WTC11 (cell line): ENCODE measurements at regions not wholly inside any gene's neighbourhood (a gene's known extent, or its start where the extent isn't known, plus 50 kb on each side); places are given as distances from the start of the nearest gene placed in this dataset.

Experiments
- ATAC-seq: fragments of 200-7000 bp; cut with Tn5 transposase; 2 replicates; pipeline ENCODE4 v1.10.0; 2021; ENCODE audit warnings: mild to moderate bottlenecking, moderate library complexity
- CTCF ChIA-PET: fragments of 300-600 bp; sonication (Branson Sonifier 250); formaldehyde crosslinking; loops from one replicate; lab custom pipeline; 2021; ENCODE audit warnings: antibody characterized with exemption; lab: Charles Lee
- POLR2A ChIA-PET: fragments of 350-600 bp; sonication (Branson Sonifier 250); formaldehyde crosslinking; loops from one replicate; lab custom pipeline; 2021; ENCODE audit warnings: antibody characterized with exemption; lab: Charles Lee
- DNase-seq: peaks from one replicate; pipeline ENCODE4 v3.0.0; 2021; ENCODE audit warnings: low spot score
- H3K27ac Mint-ChIP-seq: 2 replicates; pipeline ENCODE4 v1.8.0; 2021; ENCODE audit warnings: mixed read lengths
- H3K27me3 Mint-ChIP-seq: 2 replicates; pipeline ENCODE4 v1.8.0; 2021; ENCODE audit warnings: low read depth, mild to moderate bottlenecking, moderate library complexity, mixed read lengths
- H3K36me3 Mint-ChIP-seq: 2 replicates; pipeline ENCODE4 v1.8.0; 2021; ENCODE audit warnings: mixed read lengths
- H3K4me1 Mint-ChIP-seq: 2 replicates; pipeline ENCODE4 v1.8.0; 2022; ENCODE audit warnings: mixed read lengths
- H3K4me3 Mint-ChIP-seq: 2 replicates; pipeline ENCODE4 v1.8.0; 2021; ENCODE audit warnings: mild to moderate bottlenecking, moderate library complexity, mixed read lengths
- H3K9me3 Mint-ChIP-seq: 2 replicates; pipeline ENCODE4 v1.8.0; 2021; ENCODE audit warnings: mixed read lengths
- ATF1 ChIP-seq: sonication (generic); formaldehyde crosslinking; IDR thresholded peaks from 2 replicates; pipeline ENCODE4 v1.8.1; 2023; ENCODE audit warnings: mild to moderate bottlenecking, moderate library complexity, missing genetic modification reagents
- ATF6 ChIP-seq: sonication (generic); formaldehyde crosslinking; IDR thresholded peaks from 2 replicates; pipeline ENCODE4 v1.8.1; 2023; ENCODE audit warnings: mild to moderate bottlenecking, missing genetic modification reagents
- CDX4 ChIP-seq: fragments of 250-450 bp; sonication (Bioruptor Pico); IDR thresholded peaks from 2 replicates; pipeline ENCODE4 v1.9.0; 2021; ENCODE audit warnings: moderate library complexity, mild to moderate bottlenecking, inconsistent platforms, borderline replicate concordance
- FOXK1 ChIP-seq: sonication (generic); formaldehyde crosslinking; IDR thresholded peaks from 2 replicates; pipeline ENCODE4 v1.8.0; 2022; ENCODE audit warnings: mild to moderate bottlenecking, moderate library complexity, missing genetic modification reagents
- NFATC4 ChIP-seq: fragments of 250-450 bp; sonication (Bioruptor Pico); IDR thresholded peaks from 2 replicates; pipeline ENCODE4 v1.9.0; 2021; ENCODE audit warnings: mild to moderate bottlenecking
- NR3C1 ChIP-seq: sonication (generic); formaldehyde crosslinking; conservative IDR thresholded peaks from 2 replicates; pipeline ENCODE4 v1.8.1; 2023; ENCODE audit warnings: low read depth, mild to moderate bottlenecking, missing genetic modification reagents
- OVOL2 ChIP-seq: fragments of 250-450 bp; sonication (Bioruptor Pico); IDR thresholded peaks from 2 replicates; pipeline ENCODE4 v1.9.0; 2021; ENCODE audit warnings: mild to moderate bottlenecking, borderline replicate concordance
- TEAD4 ChIP-seq: sonication (generic); formaldehyde crosslinking; IDR thresholded peaks from 2 replicates; pipeline ENCODE4 v1.8.0; 2022; ENCODE audit warnings: mild to moderate bottlenecking, missing genetic modification reagents
- ZBTB43 ChIP-seq: sonication (generic); formaldehyde crosslinking; IDR thresholded peaks from 2 replicates; pipeline ENCODE4 v1.8.1; 2023; ENCODE audit warnings: mild to moderate bottlenecking, missing genetic modification reagents
- ZNF281 ChIP-seq: sonication (generic); formaldehyde crosslinking; IDR thresholded peaks from 2 replicates; pipeline ENCODE4 v1.8.0; 2023; ENCODE audit warnings: mild to moderate bottlenecking, missing genetic modification reagents
- ZNF317 ChIP-seq: sonication (generic); formaldehyde crosslinking; IDR thresholded peaks from 2 replicates; pipeline ENCODE4 v1.8.1; 2023; ENCODE audit warnings: low read depth, mild to moderate bottlenecking, moderate library complexity, missing genetic modification reagents, borderline replicate concordance
- TF ChIP-seq, protein P1 (sequence below): fragments of 250-450 bp; sonication (Bioruptor Pico); IDR thresholded peaks from 2 replicates; pipeline ENCODE4 v1.8.0; 2021; ENCODE audit warnings: mild to moderate bottlenecking
- TF ChIP-seq, protein P2 (sequence below): sonication (generic); formaldehyde crosslinking; IDR thresholded peaks from 2 replicates; pipeline ENCODE4 v1.8.0; 2022; ENCODE audit warnings: mild to moderate bottlenecking, missing genetic modification reagents
- TF ChIP-seq, protein P3 (sequence below): sonication (generic); formaldehyde crosslinking; IDR thresholded peaks from 2 replicates; pipeline ENCODE4 v1.8.1; 2023; ENCODE audit warnings: mild to moderate bottlenecking, moderate library complexity, missing genetic modification reagents
- TF ChIP-seq, protein P4 (sequence below): sonication (generic); formaldehyde crosslinking; IDR thresholded peaks from 2 replicates; pipeline ENCODE4 v1.8.0; 2022; ENCODE audit warnings: mild to moderate bottlenecking, missing genetic modification reagents
- TF ChIP-seq, protein P5 (sequence below): sonication (generic); formaldehyde crosslinking; conservative IDR thresholded peaks from 2 replicates; pipeline ENCODE4 v1.8.1; 2023; ENCODE audit warnings: mild to moderate bottlenecking, low read depth, missing genetic modification reagents, moderate library complexity

GRCh38 chr4:111388561-111388960 is 756.7 kb upstream of the FAM241A start (continued):
- TF ChIP-seq ZNF281: no peak
- TF ChIP-seq ZBTB43 (CRISPR knock-in tag): no peak
- TF ChIP-seq ATF1: no peak
- TF ChIP-seq ATF6 (CRISPR knock-in tag): no peak
- no peak for TF ChIP-seq CDX4 (CRISPR knock-in tag)
- no peak for TF ChIP-seq NFATC4
- TF ChIP-seq, all 79 proteins: peak for 0

DNA sequence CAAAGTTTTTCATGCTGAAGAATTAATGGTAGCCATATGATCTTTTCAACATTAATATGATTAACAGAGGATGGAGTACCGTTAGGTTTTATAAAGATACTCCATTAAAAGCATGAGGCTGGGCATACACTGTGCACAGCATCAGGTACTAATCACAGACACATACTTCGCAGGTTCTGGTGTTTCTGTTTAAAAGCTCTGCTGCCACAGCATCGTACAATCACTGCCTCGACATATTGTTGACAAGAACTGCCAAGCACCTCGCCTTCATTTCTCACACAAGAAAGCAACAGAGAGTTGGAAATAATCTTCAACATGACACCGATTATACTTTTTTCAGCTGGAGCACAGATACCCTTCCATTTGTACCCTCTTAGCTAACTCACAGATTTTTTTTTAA is 753.4 kb upstream of the FAM241A start:
- no peak overlapping the region for H3K4me3 Mint-ChIP-seq
- no peaks in the 10 kb centered on the region for H3K36me3 Mint-ChIP-seq
- ChIA-PET CTCF (no interaction called here), POLR2A (no interaction called here)
- H3K27ac Mint-ChIP-seq: no peak overlapping the region
- ATAC-seq: no peak
- no peaks in the 10 kb centered on the region for H3K27me3 Mint-ChIP-seq
- peaks cover 9% of the 10 kb centered on the region for H3K9me3 Mint-ChIP-seq
- H3K4me1 Mint-ChIP-seq: no peaks in the 10 kb centered on the region
- DNase-seq: no peak
- TF ChIP-seq, protein P1, sequence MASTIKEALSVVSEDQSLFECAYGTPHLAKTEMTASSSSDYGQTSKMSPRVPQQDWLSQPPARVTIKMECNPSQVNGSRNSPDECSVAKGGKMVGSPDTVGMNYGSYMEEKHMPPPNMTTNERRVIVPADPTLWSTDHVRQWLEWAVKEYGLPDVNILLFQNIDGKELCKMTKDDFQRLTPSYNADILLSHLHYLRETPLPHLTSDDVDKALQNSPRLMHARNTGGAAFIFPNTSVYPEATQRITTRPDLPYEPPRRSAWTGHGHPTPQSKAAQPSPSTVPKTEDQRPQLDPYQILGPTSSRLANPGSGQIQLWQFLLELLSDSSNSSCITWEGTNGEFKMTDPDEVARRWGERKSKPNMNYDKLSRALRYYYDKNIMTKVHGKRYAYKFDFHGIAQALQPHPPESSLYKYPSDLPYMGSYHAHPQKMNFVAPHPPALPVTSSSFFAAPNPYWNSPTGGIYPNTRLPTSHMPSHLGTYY (CRISPR knock-in tag): no peak
- TF ChIP-seq, protein P2, sequence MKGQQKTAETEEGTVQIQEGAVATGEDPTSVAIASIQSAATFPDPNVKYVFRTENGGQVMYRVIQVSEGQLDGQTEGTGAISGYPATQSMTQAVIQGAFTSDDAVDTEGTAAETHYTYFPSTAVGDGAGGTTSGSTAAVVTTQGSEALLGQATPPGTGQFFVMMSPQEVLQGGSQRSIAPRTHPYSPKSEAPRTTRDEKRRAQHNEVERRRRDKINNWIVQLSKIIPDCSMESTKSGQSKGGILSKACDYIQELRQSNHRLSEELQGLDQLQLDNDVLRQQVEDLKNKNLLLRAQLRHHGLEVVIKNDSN (CRISPR knock-in tag): no peak
- TF ChIP-seq TEAD4: no peak
- TF ChIP-seq OVOL2: no peak
- TF ChIP-seq NR3C1 (CRISPR knock-in tag): no peak
- TF ChIP-seq, protein P3, sequence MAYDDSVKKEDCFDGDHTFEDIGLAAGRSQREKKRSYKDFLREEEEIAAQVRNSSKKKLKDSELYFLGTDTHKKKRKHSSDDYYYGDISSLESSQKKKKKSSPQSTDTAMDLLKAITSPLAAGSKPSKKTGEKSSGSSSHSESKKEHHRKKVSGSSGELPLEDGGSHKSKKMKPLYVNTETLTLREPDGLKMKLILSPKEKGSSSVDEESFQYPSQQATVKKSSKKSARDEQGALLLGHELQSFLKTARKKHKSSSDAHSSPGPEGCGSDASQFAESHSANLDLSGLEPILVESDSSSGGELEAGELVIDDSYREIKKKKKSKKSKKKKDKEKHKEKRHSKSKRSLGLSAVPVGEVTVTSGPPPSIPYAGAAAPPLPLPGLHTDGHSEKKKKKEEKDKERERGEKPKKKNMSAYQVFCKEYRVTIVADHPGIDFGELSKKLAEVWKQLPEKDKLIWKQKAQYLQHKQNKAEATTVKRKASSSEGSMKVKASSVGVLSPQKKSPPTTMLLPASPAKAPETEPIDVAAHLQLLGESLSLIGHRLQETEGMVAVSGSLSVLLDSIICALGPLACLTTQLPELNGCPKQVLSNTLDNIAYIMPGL (CRISPR knock-in tag): no peak
- TF ChIP-seq ZNF281: no peak
- TF ChIP-seq, protein P4, sequence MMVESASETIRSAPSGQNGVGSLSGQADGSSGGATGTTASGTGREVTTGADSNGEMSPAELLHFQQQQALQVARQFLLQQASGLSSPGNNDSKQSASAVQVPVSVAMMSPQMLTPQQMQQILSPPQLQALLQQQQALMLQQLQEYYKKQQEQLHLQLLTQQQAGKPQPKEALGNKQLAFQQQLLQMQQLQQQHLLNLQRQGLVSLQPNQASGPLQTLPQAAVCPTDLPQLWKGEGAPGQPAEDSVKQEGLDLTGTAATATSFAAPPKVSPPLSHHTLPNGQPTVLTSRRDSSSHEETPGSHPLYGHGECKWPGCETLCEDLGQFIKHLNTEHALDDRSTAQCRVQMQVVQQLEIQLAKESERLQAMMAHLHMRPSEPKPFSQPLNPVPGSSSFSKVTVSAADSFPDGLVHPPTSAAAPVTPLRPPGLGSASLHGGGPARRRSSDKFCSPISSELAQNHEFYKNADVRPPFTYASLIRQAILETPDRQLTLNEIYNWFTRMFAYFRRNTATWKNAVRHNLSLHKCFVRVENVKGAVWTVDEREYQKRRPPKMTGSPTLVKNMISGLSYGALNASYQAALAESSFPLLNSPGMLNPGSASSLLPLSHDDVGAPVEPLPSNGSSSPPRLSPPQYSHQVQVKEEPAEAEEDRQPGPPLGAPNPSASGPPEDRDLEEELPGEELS (CRISPR knock-in tag): no peak
- TF ChIP-seq FOXK1 (CRISPR knock-in tag): no peak
- TF ChIP-seq ATF1: no peak
- TF ChIP-seq, protein P5, sequence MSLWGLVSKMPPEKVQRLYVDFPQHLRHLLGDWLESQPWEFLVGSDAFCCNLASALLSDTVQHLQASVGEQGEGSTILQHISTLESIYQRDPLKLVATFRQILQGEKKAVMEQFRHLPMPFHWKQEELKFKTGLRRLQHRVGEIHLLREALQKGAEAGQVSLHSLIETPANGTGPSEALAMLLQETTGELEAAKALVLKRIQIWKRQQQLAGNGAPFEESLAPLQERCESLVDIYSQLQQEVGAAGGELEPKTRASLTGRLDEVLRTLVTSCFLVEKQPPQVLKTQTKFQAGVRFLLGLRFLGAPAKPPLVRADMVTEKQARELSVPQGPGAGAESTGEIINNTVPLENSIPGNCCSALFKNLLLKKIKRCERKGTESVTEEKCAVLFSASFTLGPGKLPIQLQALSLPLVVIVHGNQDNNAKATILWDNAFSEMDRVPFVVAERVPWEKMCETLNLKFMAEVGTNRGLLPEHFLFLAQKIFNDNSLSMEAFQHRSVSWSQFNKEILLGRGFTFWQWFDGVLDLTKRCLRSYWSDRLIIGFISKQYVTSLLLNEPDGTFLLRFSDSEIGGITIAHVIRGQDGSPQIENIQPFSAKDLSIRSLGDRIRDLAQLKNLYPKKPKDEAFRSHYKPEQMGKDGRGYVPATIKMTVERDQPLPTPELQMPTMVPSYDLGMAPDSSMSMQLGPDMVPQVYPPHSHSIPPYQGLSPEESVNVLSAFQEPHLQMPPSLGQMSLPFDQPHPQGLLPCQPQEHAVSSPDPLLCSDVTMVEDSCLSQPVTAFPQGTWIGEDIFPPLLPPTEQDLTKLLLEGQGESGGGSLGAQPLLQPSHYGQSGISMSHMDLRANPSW (CRISPR knock-in tag): no peak
- TF ChIP-seq ZNF317 (CRISPR knock-in tag): no peak
